NCI-H2081 (cell line): ENCODE measurements at regions not wholly inside any gene's neighbourhood (a gene's known extent, or its start where the extent isn't known, plus 50 kb on each side); places are given as distances from the start of the nearest gene placed in this dataset.
A peak's percentile ranks its signal among the peaks of the same experiment; 100 is the strongest.

Experiments used
- DNase-seq, 2 experiments: peaks; one replicate each; lab custom pipeline; 2025; lab: John Stamatoyannopoulos, UW

DNA sequence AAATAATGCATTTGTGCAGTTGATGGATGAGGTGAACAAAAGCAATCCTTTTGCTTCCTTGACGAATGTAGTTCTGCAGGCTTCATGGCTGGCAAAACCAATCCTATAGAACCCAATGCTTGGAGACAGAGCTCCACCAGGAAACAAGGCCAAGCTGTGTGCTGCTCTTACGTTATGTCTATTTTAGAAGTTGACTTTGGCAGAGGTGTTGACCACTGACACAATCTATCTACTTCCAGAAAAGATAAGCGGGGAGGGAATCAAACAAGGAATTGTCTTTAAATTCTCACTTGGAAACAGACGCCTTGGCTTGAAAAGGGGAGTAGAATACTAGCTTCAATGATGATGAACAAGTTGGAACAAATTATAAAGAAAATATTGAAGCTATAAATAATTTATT, 211.2 kb downstream of the SETD4 start:
- DNase-seq, result no peak

DNA sequence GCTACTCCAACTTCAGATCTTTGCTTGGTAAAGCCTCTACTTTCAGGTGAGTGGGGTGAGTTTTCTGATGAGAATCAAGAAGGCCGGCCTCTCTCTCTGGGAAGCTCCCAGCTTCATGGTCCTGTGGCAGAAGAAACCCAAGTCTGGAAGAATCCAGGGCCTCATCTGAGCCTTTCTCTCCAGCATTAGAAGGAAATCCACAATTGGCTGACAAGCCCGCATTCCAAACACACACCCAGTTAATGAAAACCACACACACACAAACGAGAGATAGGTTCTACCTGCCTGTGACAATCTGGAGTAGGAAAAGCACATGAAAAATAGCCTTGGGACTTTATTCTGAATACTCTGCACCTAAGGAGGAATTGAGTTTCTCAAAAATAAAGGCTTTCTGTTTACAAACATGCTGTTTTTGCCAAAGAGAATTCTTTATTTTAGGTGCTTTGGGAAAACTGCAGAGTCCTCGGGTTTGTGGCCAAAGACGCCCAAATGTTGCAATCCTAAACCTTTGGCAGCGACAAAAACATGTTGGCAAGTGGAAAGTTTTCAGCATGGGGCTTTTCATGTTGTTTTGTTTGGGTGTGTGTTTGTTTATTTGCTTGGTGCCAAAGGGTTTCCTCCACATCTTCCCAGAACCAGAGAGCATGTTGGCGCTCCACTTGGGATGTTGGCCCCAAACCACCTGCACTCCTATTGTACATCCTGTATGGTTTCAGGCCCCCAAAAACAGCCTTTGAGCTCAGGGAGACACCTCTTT, 216.2 kb downstream of the SETD4 start:
- DNase-seq, result no peak

DNA sequence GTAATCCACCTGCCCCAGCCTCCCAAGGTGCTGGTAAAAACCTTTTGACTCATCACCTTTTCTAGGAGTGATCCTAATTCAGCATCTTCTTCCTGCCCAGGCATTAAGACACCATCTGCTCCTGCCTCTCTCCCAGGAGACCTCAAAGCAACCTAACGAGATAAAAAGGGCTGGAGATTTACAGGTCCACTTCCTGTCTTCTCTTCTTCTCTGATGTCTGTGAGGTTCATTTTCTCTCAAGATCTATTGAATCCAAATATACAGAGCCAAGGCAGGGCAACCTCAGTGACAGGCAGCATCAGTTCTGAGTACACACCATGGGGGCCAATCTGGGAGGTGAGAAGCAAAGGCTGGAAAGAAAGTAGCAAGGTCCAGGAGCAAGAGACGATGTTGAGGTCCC, 219.4 kb downstream of the SETD4 start:
- DNase-seq, result no peak

DNA sequence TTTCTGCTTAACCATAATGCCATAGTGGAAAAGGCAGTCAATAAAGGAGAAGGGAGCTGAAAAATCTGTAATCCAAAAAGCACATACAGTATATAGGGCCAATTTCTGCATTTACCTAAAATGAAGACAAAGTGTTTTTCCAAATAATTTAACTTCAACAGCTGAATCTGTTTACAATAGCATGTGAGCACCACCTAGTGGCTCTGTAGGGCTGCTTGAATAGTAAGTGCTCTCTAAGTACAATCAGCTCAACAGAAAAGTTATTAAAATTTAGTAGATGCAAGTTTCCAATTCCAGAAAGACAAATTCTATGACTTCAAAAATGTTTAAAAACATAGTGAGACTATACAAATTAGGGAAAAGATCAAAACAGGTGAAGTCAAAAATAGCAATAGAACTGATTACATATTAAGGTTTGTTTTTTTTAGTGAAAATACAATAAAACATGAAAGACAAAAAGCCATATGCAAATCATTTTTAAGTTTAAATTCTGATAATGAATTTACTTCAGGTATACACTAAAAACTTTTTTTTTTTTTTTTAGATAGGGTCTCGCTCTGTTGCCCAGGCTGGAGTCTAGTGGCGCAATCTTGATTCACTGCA, 220.0 kb downstream of the SETD4 start:
- DNase-seq, result peak; percentile 55 to 61

DNA sequence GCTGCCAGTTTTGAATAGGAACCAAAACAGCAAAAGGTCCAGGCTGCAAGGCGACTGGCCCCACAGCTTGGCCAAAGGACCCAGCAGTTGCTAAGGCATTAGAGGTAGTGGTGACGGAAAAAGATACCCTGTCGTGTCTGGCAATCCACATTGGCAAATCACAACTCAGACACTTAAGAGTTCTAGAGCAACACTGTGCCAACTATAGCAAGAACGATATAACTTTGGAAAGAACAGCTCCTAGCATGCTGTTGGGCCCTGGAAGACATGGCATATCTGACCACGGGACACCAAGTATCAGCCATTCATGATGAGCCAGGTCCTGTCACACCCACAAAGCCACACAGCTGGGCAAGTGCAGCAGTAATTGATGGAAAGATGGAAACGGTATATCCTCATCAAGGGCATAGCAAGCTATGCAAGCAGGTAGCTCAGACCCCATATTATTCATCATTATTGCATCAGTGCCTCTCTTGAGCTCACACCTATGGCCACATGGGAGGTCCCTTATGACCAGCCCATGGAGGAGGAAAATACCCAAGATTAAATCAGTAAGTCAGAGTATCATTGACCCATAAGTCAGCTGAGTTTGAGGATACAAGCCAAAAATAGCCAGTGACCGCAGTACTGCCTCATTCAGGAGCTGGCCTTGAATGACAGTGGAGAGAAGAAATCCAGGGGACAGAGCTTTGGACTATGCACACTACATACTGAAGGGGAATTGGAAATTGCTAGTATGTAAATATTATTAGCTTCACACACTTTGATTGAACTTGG, 221.2 kb downstream of the SETD4 start:
- DNase-seq, result no peak

DNA sequence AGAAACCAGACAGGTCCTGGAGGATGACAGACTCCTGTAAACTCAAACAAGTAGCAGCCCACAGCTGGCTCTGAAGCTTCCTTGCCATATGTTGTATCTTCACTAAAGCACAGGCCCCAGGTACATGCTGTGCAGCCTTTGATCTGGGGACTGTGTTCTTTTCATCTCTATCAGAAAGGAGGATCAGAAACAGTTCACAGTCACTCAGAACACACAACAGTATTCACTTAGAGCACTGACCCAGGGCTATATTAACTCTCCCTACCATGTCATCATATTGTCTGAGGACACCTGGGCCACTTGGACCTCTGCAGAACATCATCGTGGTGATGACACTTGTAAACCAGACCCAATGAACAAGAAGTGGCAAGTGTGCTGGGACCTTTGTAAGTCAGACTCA, 222.0 kb downstream of the SETD4 start:
- no peak for DNase-seq

DNA sequence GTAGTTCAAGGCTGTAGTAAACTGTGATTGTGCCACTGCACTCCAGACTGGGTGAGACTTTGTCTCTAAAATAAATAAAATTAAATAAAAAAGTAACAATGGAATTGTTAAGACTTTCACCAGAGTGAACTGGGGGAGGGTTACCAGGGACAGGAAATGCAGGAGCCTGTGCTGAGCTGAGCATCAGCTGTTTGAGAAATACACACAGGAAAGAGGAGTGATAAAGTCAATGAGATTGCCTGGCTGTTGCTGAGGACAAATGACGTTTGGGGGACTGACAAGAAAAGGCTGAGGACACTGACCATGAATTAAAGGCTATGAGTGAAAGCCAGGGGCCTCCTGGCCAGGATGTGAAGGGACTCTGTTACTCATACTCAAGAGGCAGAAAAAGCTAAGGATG, 226.3 kb downstream of the SETD4 start:
- DNase-seq, result no peak

DNA sequence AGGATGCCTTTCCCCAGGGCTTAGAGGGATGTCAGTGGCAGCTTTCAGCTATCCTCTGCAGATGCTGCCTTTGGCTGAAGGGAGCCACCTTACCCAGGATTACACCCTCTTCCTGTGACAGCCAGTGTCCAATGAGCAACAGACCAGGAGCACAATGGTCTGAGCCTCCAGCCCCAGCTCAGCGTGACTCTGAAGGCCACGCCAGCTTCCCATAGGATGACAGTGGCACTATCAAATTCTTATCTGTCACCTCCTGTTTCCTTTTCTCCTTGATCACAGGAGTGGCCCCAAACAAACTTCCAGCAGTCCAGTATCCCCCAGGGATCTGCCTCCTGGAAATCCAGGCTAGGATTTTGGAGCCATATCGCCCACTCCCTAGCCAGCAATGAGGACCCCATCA, 226.9 kb downstream of the SETD4 start:
- DNase-seq, result no peak

DNA sequence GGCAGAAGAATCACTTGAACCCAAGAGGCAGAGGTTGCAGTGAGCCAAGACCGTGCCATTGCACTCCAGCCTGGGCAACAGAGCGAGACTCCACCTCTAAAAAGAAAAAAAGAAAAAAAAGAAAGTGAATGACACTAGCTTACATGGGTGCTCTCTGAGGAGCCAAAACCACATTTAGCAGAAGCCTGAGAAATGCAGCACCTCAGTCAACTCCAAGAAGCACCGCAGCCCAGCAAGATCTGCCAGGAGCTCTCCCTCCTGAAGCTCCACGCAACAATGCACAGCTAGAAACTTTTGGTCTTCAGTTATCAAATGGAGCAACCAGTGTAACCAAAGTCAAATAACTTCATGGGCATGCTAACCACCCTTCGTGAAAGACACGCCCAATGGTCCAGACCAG, 229.1 kb downstream of the SETD4 start:
- no peak for DNase-seq

DNA sequence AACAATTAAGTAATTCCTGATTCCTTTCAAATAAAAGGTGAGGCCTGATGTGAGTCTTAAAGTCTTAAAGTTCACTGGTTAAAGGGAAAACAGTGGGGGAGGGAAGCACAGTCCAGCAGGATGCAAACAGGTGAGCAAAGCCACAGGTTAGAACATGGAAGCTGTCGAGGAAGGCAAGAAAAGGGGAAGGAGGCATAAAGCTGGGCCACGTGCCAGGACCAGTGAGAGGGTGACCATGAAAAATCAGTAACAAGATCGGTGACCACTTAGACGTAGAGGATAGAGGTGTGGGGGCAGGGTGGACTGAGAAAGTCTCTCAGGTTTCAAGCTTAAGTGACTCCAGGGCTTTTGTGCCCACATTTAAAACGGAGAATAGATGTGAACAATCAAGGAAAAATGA, 231.3 kb downstream of the SETD4 start:
- DNase-seq, result no peak

DNA sequence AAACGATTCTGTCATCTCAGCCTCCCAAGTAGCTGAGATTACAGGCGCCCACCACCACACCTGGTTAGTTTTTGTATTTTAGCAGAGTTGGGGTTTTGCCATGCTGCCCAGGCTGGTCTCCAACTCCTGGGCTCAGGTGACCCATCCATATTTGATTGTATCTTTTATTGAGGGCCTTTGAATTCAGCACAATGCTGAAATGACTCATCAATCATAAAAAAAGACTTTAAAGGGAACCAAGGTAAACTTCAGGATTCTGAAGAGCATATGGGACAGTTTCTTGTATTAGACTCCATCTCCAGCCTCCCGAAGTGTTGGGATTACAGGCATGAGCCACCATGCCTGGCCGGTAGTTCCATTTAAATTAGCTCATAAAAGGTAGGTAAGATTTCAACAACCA, 232.2 kb downstream of the SETD4 start:
- DNase-seq, result no peak

DNA sequence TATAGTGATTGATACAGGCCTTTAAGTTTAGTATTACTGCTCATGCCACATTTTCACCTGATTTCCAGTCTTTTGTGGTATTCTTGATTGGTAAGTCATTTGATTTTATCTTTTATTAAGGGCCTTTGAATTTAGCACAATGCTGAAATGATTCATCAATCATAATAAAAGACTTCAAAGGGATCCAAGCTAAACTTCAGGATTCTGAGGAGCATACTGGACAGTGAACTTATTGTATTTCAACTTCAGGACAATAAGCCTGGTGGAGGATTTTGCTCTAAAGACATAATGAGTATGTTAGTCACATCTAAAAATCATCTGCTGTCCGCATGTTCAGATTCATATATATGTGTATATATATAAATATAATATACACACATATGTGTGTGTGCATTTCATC, 233.3 kb downstream of the SETD4 start:
- no peak for DNase-seq

DNA sequence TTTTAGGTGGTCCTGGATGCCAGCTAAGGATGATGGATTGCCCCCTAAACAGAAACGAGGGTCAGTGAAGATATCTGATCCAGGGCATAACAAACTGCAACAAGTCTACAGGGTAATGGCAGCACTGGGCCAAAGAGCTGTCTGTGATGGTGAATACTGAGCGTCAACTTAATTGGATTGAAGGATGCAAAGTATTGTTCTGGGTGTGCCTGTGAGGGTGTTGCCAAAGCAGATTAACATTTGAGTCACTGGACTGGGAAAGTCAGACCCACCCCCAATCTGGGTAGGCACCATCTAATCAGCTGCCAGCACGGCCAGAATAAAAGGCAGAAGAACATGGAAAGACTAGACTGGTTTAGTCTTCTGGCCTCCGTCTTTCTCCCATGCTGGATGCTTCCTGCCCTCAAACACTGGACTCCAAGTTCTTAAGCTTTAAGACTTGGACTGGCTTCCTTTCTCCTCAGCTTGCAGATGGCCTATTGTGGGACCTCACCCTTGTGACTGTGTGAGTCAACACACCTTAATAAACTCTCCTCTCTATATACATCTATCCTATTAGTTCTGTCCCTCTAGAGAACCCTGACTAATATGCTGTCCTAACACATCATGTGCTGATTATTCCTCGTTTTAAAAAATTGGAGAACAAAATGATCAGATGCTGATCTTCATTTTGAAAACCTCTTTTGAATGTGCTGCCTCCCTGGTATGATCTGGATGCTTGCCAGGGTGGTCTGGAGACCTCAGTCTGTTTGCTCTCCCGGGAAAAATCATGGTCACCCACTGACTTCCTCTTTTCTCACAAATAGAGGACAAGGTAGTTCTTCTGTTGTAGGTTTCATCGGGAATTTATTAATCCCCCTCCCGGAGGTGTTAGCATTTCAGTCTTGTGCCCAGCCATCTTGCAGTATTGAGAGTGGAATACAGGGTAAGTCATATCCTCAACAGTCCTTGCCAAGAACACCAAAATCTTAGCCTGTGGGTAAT, 234.7 kb downstream of the SETD4 start:
- DNase-seq, result no peak

DNA sequence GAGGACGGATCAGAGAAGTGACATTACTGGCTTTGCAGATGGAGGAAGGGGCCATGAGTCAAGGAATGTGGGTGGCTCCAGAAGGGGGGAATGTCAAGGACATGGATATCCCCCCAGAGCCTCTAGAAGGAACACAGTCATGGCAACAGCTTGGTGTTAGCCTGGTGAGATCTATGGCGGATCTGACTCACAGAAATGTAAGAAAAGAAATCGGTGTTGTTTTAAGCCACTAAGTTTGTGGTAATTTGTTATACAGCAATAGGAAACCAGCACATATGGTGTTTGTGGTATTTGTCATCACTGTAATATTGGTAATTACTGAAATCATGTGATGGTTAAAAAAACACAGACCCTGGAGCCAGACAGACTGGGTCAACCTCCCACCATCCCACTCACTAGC, 236.2 kb downstream of the SETD4 start:
- no peak for DNase-seq

DNA sequence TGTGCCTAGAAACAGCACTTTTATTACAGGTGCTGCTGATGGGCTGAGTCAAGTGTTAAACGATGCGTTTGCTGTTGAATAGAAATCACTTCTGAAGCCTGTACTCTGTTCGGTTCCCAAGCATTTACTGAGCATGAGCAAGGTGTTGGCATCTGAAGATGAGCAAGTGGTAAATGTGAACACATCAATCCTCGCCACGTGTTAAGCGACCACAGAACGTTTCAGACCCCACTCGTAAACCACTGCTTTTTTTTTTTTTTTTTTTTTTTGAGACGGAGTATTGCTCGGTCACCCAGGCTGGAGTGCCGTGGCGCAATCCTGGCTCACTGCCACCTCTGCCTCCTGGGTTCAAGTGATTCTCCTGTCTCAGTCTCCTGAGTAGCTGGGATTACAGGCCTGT, 241.2 kb downstream of the SETD4 start:
- DNase-seq, result no peak

DNA sequence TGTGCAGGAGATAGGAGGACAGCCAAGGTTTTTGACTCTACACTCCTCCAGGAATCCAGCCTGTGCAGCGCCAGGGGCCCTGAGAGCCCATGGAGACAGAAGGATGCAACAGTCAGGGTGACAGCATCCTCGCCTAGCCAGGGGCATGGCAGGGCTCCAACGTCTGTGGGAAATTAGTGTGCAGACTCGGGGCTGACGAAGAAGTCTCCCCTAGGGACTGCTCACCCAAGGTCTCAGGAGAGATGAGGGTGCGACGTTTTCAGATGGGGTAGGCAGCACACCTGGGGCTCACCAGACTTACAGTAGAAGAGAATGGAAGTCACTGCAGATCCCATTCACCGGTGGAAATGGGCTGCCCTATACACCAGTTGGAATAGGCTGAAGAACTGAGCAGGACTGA, 241.7 kb downstream of the SETD4 start:
- DNase-seq, result no peak

DNA sequence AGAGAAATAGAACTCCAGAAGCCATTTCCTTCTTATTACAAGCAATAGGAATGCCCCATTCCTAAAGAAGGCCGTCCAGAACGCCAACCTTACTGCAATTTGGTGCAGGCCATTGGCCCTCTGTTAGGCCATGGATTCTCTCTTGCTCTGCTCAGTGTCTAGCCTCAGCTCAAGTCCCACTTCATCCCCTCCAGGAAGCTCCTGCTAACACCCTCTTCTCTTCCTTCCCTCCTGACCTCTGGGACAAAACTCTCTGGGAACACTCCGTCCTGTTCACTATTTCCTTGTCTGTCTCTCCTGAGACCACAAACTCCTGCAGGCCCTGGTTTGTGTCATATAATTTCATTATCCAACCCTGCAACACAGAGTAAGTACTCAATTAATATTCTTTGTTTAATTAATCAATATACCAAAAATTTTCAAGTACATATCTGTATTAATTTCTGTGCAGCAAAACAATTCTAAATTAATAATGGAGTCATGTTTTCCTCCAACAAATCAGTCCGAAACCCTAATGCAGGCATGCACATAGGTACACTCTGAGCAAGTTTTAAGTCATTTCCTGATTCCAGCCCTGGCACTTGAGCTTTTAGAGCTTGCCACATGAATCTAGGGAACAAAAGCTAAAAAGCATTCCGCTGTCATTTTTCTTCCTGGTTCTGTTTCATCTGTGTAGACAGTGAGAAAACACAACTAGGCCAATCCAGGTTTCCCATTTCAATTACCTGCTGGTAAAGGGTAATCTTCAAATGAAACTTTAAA, 245.3 kb downstream of the SETD4 start:
- DNase-seq, result no peak

DNA sequence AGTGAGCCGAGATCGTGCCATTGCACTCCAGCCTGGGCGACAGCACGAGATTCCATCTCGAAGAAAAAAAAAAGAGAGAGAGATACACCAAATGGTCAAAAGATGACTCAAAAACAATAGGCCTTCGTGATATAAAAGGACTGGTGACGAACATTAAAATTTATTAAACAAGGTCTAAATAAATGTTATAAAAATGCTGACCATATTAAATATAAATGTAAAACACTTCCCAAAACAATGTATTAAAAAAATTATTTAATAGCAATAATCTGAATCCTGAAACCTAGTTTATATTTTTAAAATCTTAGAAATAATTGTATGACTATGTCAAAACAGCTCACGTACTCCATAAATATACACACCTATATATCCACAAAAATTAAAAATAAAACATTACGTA, 247.6 kb downstream of the SETD4 start:
- DNase-seq, result no peak

DNA sequence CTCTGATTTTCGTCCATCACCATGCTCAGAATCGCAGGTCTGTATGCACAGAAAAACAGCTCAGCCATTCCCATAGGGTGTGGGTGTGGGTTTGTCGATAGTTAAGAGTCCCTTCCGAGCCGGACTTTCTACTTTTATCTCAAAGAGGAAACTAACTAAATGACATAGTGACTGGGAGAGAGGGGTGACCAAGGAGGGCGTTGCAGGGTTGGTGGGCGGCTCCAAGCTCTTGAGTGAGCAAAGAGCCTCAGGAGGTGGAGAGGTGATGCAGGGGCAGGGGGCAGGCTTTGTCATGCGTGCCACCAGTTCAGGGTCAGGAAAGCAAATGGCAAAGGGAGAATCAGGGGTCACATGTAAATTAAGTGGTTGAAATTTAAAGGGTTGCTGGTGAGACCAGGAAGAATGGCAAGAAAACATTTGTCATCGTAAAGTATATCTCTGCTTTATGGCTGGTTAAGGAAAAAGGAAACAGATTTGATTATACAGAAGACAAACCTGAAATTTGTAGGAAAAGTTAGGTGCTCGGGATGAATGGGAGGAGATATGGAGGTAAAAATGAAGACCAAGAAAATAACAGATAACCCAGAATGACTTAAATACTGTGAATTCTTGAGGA, 249.0 kb downstream of the SETD4 start:
- DNase-seq, result no peak

DNA sequence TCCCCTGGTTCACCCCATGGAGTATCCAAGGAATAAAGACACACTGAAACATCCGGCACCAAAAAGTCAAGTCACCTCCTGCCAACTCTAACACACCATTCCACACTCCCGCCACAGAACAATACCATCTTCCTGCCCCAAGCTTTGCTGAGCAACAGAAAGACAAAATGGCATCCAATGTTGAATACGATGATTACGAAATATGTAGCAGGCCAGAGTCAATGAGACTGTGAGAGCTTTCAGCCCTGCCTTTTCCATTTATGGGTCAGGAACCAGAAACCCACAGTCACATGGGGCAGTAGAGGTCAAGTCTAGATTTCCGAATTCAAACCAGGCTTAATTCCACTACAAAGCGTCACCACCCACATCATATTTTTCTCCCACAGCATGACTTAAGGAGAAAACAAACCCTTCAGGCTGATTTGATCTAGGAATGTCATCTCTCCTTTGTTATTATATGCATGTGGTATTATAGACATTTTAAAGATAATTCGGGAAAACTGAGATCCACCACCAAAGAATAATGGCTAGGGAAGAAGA, 249.8 kb downstream of the SETD4 start:
- no peak for DNase-seq

DNA sequence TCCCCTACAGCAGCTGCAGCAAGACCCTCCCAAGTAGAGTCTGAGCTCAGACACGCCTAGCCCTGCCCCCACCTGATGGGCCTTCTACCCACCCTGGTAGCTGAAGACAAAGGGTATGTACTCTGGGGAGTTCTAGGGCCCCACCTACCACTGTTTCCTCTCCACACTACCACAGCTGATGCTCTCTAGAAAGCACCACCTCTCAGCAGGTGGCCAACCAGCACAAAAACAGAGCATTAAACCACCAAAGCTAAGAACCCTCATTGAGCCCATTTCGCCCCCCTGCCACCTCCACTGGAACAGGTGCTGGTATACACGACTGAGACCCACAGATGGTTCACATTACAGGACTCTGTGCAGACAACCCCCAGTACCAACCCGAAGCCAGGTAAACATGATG, 258.9 kb downstream of the SETD4 start:
- DNase-seq, result peak; percentile 7 to 18
